22Rv1 (cell line): ENCODE measurements at regions not wholly inside any gene's neighbourhood (a gene's known extent, or its start where the extent isn't known, plus 50 kb on each side); places are given as distances from the start of the nearest gene placed in this dataset.

Experiments
- ZFX ChIP-seq: fragments of 450-650 bp; IDR thresholded peaks from 2 replicates; pipeline ENCODE4 v1.6.1; 2017; ENCODE audit warnings: antibody characterized with exemption, borderline replicate concordance
- TF ChIP-seq, protein P1 (sequence below): fragments of 450-650 bp; IDR thresholded peaks from 2 replicates; pipeline ENCODE4 v1.5.1; 2017; ENCODE audit warnings: mild to moderate bottlenecking

DNA sequence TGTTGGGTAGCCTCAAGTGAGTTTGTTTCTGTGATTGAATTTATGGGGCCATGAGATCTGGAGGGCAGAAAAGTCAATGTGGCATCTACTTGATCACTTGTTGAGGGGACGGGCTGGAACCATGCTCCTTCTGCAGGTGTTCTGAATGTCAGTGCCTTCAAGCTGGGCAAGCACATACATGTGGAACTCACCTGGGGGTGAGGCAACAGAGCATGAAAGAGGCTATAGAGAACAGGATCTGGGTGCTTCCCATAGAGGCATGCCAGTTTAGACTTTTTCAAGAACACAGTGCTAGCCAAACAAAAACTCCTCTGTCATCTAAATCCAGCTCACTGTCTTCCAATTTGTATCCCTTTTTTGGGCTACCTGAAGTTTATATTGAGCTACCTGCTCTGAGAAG, 77.8 kb upstream of the SLC35B3 start:
- TF ChIP-seq, protein P1, sequence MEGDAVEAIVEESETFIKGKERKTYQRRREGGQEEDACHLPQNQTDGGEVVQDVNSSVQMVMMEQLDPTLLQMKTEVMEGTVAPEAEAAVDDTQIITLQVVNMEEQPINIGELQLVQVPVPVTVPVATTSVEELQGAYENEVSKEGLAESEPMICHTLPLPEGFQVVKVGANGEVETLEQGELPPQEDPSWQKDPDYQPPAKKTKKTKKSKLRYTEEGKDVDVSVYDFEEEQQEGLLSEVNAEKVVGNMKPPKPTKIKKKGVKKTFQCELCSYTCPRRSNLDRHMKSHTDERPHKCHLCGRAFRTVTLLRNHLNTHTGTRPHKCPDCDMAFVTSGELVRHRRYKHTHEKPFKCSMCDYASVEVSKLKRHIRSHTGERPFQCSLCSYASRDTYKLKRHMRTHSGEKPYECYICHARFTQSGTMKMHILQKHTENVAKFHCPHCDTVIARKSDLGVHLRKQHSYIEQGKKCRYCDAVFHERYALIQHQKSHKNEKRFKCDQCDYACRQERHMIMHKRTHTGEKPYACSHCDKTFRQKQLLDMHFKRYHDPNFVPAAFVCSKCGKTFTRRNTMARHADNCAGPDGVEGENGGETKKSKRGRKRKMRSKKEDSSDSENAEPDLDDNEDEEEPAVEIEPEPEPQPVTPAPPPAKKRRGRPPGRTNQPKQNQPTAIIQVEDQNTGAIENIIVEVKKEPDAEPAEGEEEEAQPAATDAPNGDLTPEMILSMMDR = no peak
- TF ChIP-seq ZFX = no peak
